OCI-LY3 (cell line): ENCODE measurements at regions not wholly inside any gene's neighbourhood (a gene's known extent, or its start where the extent isn't known, plus 50 kb on each side); places are given as distances from the start of the nearest gene placed in this dataset.

Experiments used
- EZH2phosphoT487 ChIP-seq: fragments of 200-600 bp; shearing (Covaris generic); IDR thresholded peaks from 2 replicates; pipeline ENCODE4 v1.6.1; 2018; ENCODE audit warnings: antibody characterized with exemption, mixed run types, low read depth
- TF ChIP-seq, protein P1 (sequence below): fragments of 200-600, 300-600 bp; sonication (generic); IDR thresholded peaks from 2 replicates; pipeline ENCODE4 v1.5.1; 2014; ENCODE audit warnings: antibody characterized with exemption, low read length, low read depth

DNA sequence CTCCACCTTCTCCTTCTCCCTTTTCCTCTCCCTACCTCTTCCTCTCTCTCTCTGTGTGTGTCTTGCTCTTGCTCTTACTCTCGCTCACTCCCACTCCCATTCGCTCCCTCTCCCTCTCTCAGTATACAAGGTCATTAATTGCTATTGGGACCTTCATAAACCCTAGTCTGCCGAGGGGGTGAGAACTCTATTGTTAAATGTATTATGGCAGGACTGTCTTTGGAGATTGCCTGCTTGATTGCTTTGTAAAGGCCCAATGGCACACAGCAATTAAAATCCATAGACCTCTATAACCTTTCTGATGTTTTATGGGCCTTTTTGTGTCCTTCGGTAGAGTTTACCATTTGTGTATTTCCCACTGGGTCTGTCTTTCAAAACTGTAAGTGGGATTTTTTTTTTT is 465.9 kb downstream of the ANXA1 start:
- no peak for TF ChIP-seq EZH2phosphoT487
- TF ChIP-seq, protein P1, sequence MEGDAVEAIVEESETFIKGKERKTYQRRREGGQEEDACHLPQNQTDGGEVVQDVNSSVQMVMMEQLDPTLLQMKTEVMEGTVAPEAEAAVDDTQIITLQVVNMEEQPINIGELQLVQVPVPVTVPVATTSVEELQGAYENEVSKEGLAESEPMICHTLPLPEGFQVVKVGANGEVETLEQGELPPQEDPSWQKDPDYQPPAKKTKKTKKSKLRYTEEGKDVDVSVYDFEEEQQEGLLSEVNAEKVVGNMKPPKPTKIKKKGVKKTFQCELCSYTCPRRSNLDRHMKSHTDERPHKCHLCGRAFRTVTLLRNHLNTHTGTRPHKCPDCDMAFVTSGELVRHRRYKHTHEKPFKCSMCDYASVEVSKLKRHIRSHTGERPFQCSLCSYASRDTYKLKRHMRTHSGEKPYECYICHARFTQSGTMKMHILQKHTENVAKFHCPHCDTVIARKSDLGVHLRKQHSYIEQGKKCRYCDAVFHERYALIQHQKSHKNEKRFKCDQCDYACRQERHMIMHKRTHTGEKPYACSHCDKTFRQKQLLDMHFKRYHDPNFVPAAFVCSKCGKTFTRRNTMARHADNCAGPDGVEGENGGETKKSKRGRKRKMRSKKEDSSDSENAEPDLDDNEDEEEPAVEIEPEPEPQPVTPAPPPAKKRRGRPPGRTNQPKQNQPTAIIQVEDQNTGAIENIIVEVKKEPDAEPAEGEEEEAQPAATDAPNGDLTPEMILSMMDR, result no peak
